ENCODE measurements at regions not wholly inside any gene's neighbourhood (a gene's known extent, or its start where the extent isn't known, plus 50 kb on each side); places are given as distances from the start of the nearest gene placed in this dataset.

GRCh38 chr11:112460141-112460540, 199.5 kb upstream of the PLET1 start:
- no peak for DNase-seq
- intact Hi-C loops (cut with DNase I) = no loop called here
- ATAC-seq = no peak
- TF ChIP-seq CTCF (IDR thresholded peaks at IDR 0.05) = no peak
- H3K27ac ChIP-seq = no peak overlapping the region
- H3K4me1 ChIP-seq = no peaks in the 10 kb centered on the region
- H3K9me3 ChIP-seq = no peaks in the 10 kb centered on the region
- no peaks in the 10 kb centered on the region for H3K27me3 ChIP-seq
- H3K36me3 ChIP-seq = no peaks in the 10 kb centered on the region
- no peak overlapping the region for H3K4me3 ChIP-seq

DNA sequence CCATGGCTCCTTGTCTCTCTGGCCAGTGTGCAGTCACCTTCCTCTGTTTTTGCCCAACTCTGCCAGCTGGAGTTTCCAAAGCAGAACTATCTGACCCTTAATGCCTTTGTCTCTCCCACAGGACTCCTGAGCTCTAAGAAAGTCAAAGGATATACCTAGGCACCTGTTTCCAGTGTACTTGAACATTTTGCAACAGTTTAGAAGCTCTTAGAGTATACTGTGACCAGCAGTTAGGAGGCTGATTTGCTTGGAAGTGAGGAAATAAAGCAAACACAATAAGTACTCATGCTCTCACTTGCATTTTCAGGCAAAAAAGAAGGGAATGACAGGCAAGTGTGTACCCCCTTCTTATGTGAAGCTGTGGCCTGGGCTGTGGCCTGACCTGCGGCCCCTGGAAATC, 204.3 kb upstream of the PLET1 start:
- Histone ChIP-seq H3K36me3 (no peaks in the 10 kb centered on the region), H3K27me3 (no peaks in the 10 kb centered on the region), H3K9me3 (no peaks in the 10 kb centered on the region), H3K27ac (no peak overlapping the region), H3K4me3 (no peak overlapping the region), H3K4me1 (no peaks in the 10 kb centered on the region)
- ATAC-seq = peak; percentile 87
- intact Hi-C loops (cut with DNase I) = no loop called here
- TF ChIP-seq CTCF (IDR thresholded peaks at IDR 0.05) = no peak
- DNase-seq = no peak

DNA sequence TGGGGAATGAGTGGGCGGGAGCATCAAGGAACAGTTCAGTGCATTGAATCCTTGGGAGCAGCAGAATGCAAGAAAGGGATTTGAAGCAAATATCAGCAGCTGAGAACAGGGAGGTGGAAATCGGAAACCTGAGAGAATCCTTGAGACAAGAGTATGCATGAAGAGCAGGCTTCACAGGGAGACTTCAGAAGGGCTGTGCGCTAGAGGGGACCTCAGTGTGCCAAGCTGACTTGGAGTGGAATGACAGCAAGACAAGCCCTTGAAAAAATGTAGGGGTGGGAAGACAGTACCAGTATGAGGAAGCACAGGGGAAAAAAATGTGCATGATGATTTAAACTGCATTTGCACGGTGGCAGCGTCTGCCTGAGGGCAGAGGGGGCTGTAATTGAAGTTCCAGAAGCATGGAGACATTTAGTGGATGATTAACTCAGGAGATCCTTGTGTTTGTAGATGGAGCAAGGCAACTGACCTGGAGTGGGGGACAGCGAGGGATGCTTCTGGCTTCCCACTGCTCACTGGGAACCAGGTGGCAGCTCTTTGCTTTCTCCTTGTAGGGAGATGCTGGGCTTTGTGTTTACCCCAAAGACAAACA, 204.9 kb upstream of the PLET1 start:
- DNase-seq (no peak), ATAC-seq (peak; percentile 70)
- H3K27ac ChIP-seq = no peak overlapping the region
- no peak for TF ChIP-seq CTCF (IDR thresholded peaks at IDR 0.05)
- no peaks in the 10 kb centered on the region for H3K9me3 ChIP-seq
- H3K36me3 ChIP-seq = no peaks in the 10 kb centered on the region
- intact Hi-C loops (cut with DNase I) = no loop called here
- H3K27me3 ChIP-seq = peaks cover 0 to under 1% of the 10 kb centered on the region in 2 donors
- no peaks in the 10 kb centered on the region for H3K4me1 ChIP-seq
- no peak overlapping the region for H3K4me3 ChIP-seq

DNA sequence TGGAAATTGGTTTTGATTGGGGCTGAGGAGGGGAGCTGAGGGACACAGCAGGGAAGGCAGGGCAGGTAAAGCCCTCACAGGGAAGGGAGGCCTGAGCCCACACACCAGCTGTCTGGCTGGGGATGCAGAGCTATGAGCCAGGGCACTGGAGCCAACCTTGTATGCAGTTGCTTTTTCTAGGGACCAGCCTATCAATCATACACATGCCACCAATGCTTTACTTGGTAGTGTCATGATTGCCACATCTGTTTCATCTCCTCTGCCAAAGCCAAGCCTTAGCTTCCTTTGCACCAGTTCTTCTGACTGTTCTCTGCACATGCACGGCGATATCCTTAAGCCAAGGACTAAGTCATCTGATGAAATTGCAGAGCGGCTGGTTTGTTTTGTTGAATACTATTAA, 207.1 kb upstream of the PLET1 start:
- intact Hi-C loops (cut with DNase I) = no loop called here
- DNase-seq (no peak), ATAC-seq (no peak)
- Histone ChIP-seq H3K27me3 (peaks cover 0 to 18% of the 10 kb centered on the region in 2 donors), H3K9me3 (no peaks in the 10 kb centered on the region), H3K27ac (no peak overlapping the region), H3K4me3 (no peak overlapping the region), H3K36me3 (no peaks in the 10 kb centered on the region), H3K4me1 (no peaks in the 10 kb centered on the region)
- TF ChIP-seq CTCF (IDR thresholded peaks at IDR 0.05) = no peak

GRCh38 chr11:112469376-112469775, 208.7 kb upstream of the PLET1 start:
- DNase-seq (no peak), ATAC-seq (no peak)
- peaks cover 0 to 32% of the 10 kb centered on the region in 2 donors for H3K27me3 ChIP-seq
- no peaks in the 10 kb centered on the region for H3K9me3 ChIP-seq
- H3K4me1 ChIP-seq = no peaks in the 10 kb centered on the region
- TF ChIP-seq CTCF (IDR thresholded peaks at IDR 0.05) = no peak
- no peak overlapping the region for H3K27ac ChIP-seq
- no peaks in the 10 kb centered on the region for H3K36me3 ChIP-seq
- intact Hi-C loops (cut with DNase I) = no loop called here
- no peak overlapping the region for H3K4me3 ChIP-seq
